ENCODE measurements at regions not wholly inside any gene's neighbourhood (a gene's known extent, or its start where the extent isn't known, plus 50 kb on each side); places are given as distances from the start of the nearest gene placed in this dataset.

GRCh38 chr14:65303899-65304222, 108.7 kb upstream of the FUT8 start:
- no peak for TF ChIP-seq CTCF (IDR thresholded peaks at IDR 0.05)
- no peak for TF ChIP-seq POLR2AphosphoS5 (IDR thresholded peaks at IDR 0.05; ENCODE audit: insufficient read depth in 1 of 2, low read depth in 1 of 2)
